Stomach (tissue), 4 donors: ENCODE measurements at regions not wholly inside any gene's neighbourhood (a gene's known extent, or its start where the extent isn't known, plus 50 kb on each side); places are given as distances from the start of the nearest gene placed in this dataset.

Experiments
- CTCF ChIP-seq, 7 experiments: fragments of 450-650 bp in 4 of 7; fragments of 200-600 bp in 3 of 7; sonication (generic) in 3 of 7; IDR thresholded peaks; one replicate each; pipeline ENCODE4 v1.5.1; 2016 to 2019; ENCODE audit warnings: antibody characterized with exemption in 7 of 7, control low read depth in 2 of 7, mild to moderate bottlenecking in 1 of 7
- POLR2AphosphoS5 ChIP-seq, 3 donors: sonication (generic); formaldehyde crosslinking; IDR thresholded peaks; one replicate each; pipeline ENCODE4 v1.6.1; 2016; ENCODE audit warnings: antibody characterized with exemption in 3 of 3

GRCh38 chr10:129278686-129279085 is 188.4 kb upstream of the MGMT start:
- TF ChIP-seq CTCF (IDR thresholded peaks at IDR 0.05), result no peak
- no peak for TF ChIP-seq POLR2AphosphoS5 (IDR thresholded peaks at IDR 0.05)
